Gastrocnemius medialis (tissue), 4 donors: ENCODE measurements at regions not wholly inside any gene's neighbourhood (a gene's known extent, or its start where the extent isn't known, plus 50 kb on each side); places are given as distances from the start of the nearest gene placed in this dataset.

Experiments used
- POLR2A ChIP-seq, 2 donors: fragments of 450-650 bp; IDR thresholded peaks; one replicate each; pipeline ENCODE4 v1.6.1; 2017; ENCODE audit warnings: antibody characterized with exemption in 2 of 2, mild to moderate bottlenecking in 2 of 2, moderate library complexity in 2 of 2
- TF ChIP-seq, protein P1 (sequence below), 5 experiments: fragments of 450-650 bp in 3 of 5; fragments of 200-600 bp in 2 of 5; sonication (generic) in 2 of 5; IDR thresholded peaks in 4 of 5; conservative IDR thresholded peaks in 1 of 5; 1 replicate in 4 of 5; 2 replicates in 1 of 5; pipeline ENCODE4 v1.5.1; 2016 to 2019; ENCODE audit warnings: antibody characterized with exemption in 5 of 5, mild to moderate bottlenecking in 3 of 5, moderate library complexity in 3 of 5

DNA sequence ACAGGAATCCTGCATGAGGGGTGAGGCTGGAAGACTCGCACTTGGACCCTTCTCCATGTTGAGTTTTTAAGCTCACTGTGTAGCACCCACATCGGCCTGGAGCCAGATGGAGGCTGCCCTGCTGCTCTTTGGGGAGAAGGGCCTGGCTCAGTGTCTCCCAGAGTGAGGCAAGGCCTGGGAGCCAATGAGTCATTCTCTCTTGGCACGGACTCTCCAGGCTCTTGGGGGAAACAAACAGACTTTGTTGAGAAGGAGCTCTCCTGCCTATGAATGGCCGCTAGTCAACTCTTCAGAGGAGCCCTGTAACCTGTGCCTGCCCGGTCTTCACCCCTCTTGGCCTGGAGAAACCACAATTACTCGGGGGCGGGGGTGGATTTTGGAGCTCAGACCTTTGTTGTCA, 50.8 kb upstream of the MAF start:
- TF ChIP-seq, protein P1, sequence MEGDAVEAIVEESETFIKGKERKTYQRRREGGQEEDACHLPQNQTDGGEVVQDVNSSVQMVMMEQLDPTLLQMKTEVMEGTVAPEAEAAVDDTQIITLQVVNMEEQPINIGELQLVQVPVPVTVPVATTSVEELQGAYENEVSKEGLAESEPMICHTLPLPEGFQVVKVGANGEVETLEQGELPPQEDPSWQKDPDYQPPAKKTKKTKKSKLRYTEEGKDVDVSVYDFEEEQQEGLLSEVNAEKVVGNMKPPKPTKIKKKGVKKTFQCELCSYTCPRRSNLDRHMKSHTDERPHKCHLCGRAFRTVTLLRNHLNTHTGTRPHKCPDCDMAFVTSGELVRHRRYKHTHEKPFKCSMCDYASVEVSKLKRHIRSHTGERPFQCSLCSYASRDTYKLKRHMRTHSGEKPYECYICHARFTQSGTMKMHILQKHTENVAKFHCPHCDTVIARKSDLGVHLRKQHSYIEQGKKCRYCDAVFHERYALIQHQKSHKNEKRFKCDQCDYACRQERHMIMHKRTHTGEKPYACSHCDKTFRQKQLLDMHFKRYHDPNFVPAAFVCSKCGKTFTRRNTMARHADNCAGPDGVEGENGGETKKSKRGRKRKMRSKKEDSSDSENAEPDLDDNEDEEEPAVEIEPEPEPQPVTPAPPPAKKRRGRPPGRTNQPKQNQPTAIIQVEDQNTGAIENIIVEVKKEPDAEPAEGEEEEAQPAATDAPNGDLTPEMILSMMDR (IDR thresholded peaks at IDR 0.05 in 4 of 5, conservative IDR thresholded peaks at IDR 0.05 in 1 of 5) = no peak
- no peak for TF ChIP-seq POLR2A (IDR thresholded peaks at IDR 0.05)
